H1 (cell line): ENCODE measurements at regions not wholly inside any gene's neighbourhood (a gene's known extent, or its start where the extent isn't known, plus 50 kb on each side); places are given as distances from the start of the nearest gene placed in this dataset.

Experiments used
- CTCF ChIA-PET: fragments of 300-600 bp; sonication (Branson Sonifier 250); formaldehyde crosslinking; loops from one replicate; lab custom pipeline; 2021; ENCODE audit not compliant: partially characterized antibody; lab: Charles Lee
- POLR2A ChIA-PET: fragments of 300-600 bp; sonication (Branson Sonifier 250); formaldehyde crosslinking; loops from one replicate; lab custom pipeline; 2021; ENCODE audit warnings: inconsistent platforms; ENCODE audit not compliant: partially characterized antibody; lab: Charles Lee
- DNase-seq, 2 experiments: peaks; one replicate each; pipeline versions ENCODE4 v3.0.0 to v3.0.0-alpha.2; 2010 to 2022; ENCODE audit warnings: low spot score in 2 of 2, low read depth in 1 of 2, mixed read lengths in 1 of 2
- FAIRE-seq: peaks from 2 replicates; lab custom pipeline; 2011; peaks lifted over from hg19 to GRCh38; lab: Jason Lieb, UNC
- H2AFZ ChIP-seq: 2 replicates; pipeline ENCODE4 v1.8.1; 2012; ENCODE audit warnings: low read length, inconsistent platforms
- H2AK5ac ChIP-seq: 2 replicates; pipeline ENCODE4 v1.6.1; 2013; ENCODE audit warnings: low read depth, low read length
- H2BK120ac ChIP-seq: replicated peaks from 2 replicates; pipeline ENCODE3; 2013; ENCODE audit warnings: low read depth, low read length, inconsistent platforms
- H2BK12ac ChIP-seq: 2 replicates; pipeline ENCODE4 v1.6.1; 2013; ENCODE audit warnings: low read depth, low read length
- H2BK15ac ChIP-seq: 2 replicates; pipeline ENCODE4 v1.6.1; 2013; ENCODE audit warnings: low read length
- H2BK20ac ChIP-seq: 2 replicates; pipeline ENCODE4 v1.6.1; 2013; ENCODE audit warnings: low read length
- H2BK5ac ChIP-seq: 2 replicates; pipeline ENCODE4 v1.6.1; 2013; ENCODE audit warnings: low read depth, low read length
- H3K14ac ChIP-seq: 2 replicates; pipeline ENCODE4 v1.6.1; 2013; ENCODE audit warnings: inconsistent platforms; ENCODE audit not compliant: insufficient read length
- H3K18ac ChIP-seq: 2 replicates; pipeline ENCODE4 v1.6.1; 2013; ENCODE audit warnings: low read length; ENCODE audit errors: extremely low read depth
- H3K23ac ChIP-seq: 2 replicates; pipeline ENCODE4 v1.6.1; 2013; ENCODE audit warnings: inconsistent platforms; ENCODE audit not compliant: insufficient read length
- H3K23me2 ChIP-seq: 2 replicates; pipeline ENCODE4 v1.6.1; 2013; ENCODE audit warnings: low read depth, low read length
- H3K27ac ChIP-seq: 2 replicates; pipeline ENCODE4 v1.6.1; 2011; ENCODE audit warnings: low read depth, low read length, inconsistent platforms
- H3K27me3 ChIP-seq, 4 experiments: replicated peaks in 1 of 4; 1 replicate in 1 of 4; 2 replicates in 3 of 4; pipeline versions ENCODE4 v1.6.1 to v1.8.1; 2011 to 2013; ENCODE audit warnings: low read length in 3 of 4, mild to moderate bottlenecking in 3 of 4, inconsistent platforms in 2 of 4, mixed read lengths in 2 of 4, moderate library complexity in 1 of 4; ENCODE audit not compliant: control insufficient read depth in 3 of 4, insufficient read depth in 3 of 4; ENCODE audit errors: extremely low read depth in 1 of 4
- H3K36me3 ChIP-seq, 4 experiments: 2 replicates each; pipeline versions ENCODE4 v1.6.1 to v1.8.1; 2011 to 2013; ENCODE audit warnings: mild to moderate bottlenecking in 4 of 4, low read length in 3 of 4, moderate library complexity in 2 of 4, control low read depth in 1 of 4, inconsistent platforms in 1 of 4; ENCODE audit not compliant: insufficient read depth in 4 of 4, control insufficient read depth in 2 of 4
- H3K4ac ChIP-seq: replicated peaks from 2 replicates; pipeline ENCODE3; 2013; ENCODE audit warnings: low read length, low read depth, mixed read lengths, inconsistent platforms; ENCODE audit not compliant: insufficient read length
- H3K4me1 ChIP-seq, 4 experiments: replicated peaks in 1 of 4; 1 replicate in 1 of 4; 2 replicates in 3 of 4; pipeline versions ENCODE4 v1.6.1 to v1.8.1; 2011 to 2013; ENCODE audit warnings: low read length in 3 of 4, inconsistent platforms in 2 of 4, mixed read lengths in 1 of 4; ENCODE audit not compliant: insufficient read depth in 4 of 4, control insufficient read depth in 3 of 4
- H3K4me2 ChIP-seq, 2 experiments: 2 replicates each; pipeline versions ENCODE4 v1.6.1 to v1.8.1; 2011 to 2013; ENCODE audit warnings: low read depth in 2 of 2, low read length in 2 of 2, control low read depth in 1 of 2, inconsistent platforms in 1 of 2, mild to moderate bottlenecking in 1 of 2; ENCODE audit not compliant: insufficient read depth in 1 of 2
- H3K4me3 ChIP-seq, 4 experiments: fragments of 200-600, 300-600 bp in 1 of 4; sonication (generic), shearing (Covaris generic), sonication (Bioruptor Twin) in 1 of 4; 2 replicates each; pipeline versions ENCODE4 v1.5.1 to v1.8.1; 2011 to 2016; ENCODE audit warnings: low read length in 4 of 4, low read depth in 3 of 4, control low read depth in 2 of 4, inconsistent platforms in 2 of 4, mild to moderate bottlenecking in 2 of 4, mixed read lengths in 1 of 4, moderate library complexity in 1 of 4; ENCODE audit not compliant: insufficient read depth in 2 of 4; ENCODE audit errors: extremely low read depth in 1 of 4
- H3K56ac ChIP-seq: replicated peaks from 2 replicates; pipeline ENCODE3; 2013; ENCODE audit warnings: low read depth, mild to moderate bottlenecking, mixed read lengths, low read length, inconsistent platforms; ENCODE audit not compliant: insufficient read length
- H3K79me1 ChIP-seq: 2 replicates; pipeline ENCODE4 v1.6.1; 2013; ENCODE audit warnings: low read depth, low read length, control low read depth
- H3K79me2 ChIP-seq, 2 experiments: 2 replicates each; pipeline versions ENCODE4 v1.6.1 to v1.8.1; 2012 to 2013; ENCODE audit warnings: low read length in 2 of 2, mild to moderate bottlenecking in 2 of 2, inconsistent platforms in 1 of 2; ENCODE audit not compliant: insufficient read depth in 2 of 2, control insufficient read depth in 1 of 2
- H3K9ac ChIP-seq, 4 experiments: replicated peaks in 1 of 4; 1 replicate in 1 of 4; 2 replicates in 3 of 4; pipeline versions ENCODE4 v1.6.1 to v1.8.1; 2011 to 2013; ENCODE audit warnings: low read depth in 3 of 4, low read length in 3 of 4, control low read depth in 2 of 4, mild to moderate bottlenecking in 2 of 4, moderate library complexity in 2 of 4, inconsistent platforms in 1 of 4; ENCODE audit errors: extremely low read depth in 1 of 4
- H3K9me3 ChIP-seq, 2 experiments: 2 replicates each; pipeline versions ENCODE4 v1.6.1 to v1.8.1; 2012 to 2013; ENCODE audit warnings: mild to moderate bottlenecking in 2 of 2, moderate library complexity in 2 of 2, control low read depth in 1 of 2, inconsistent platforms in 1 of 2, low read depth in 1 of 2, low read length in 1 of 2, mixed read lengths in 1 of 2; ENCODE audit not compliant: insufficient read depth in 2 of 2
- H4K20me1 ChIP-seq, 2 experiments: replicated peaks in 1 of 2; 2 replicates each; pipeline versions ENCODE3 to v1.8.1; 2011 to 2013; ENCODE audit warnings: inconsistent platforms in 2 of 2, low read length in 2 of 2, mild to moderate bottlenecking in 1 of 2; ENCODE audit not compliant: insufficient read depth in 2 of 2, control insufficient read depth in 1 of 2
- H4K5ac ChIP-seq: 2 replicates; pipeline ENCODE4 v1.6.1; 2013; ENCODE audit warnings: low read length, low read depth, mixed read lengths, inconsistent platforms; ENCODE audit not compliant: insufficient read length
- H4K8ac ChIP-seq: 2 replicates; pipeline ENCODE4 v1.8.0; 2013; ENCODE audit warnings: mild to moderate bottlenecking, moderate library complexity, low read length, inconsistent platforms; ENCODE audit not compliant: insufficient read depth; ENCODE audit errors: extremely low read depth
- H4K91ac ChIP-seq: replicated peaks from 2 replicates; pipeline ENCODE3; 2013; ENCODE audit warnings: low read length, mixed read lengths, inconsistent platforms; ENCODE audit not compliant: insufficient read length
- BRCA1 ChIP-seq: IDR thresholded peaks from 2 replicates; pipeline ENCODE4 v1.6.1; 2012; ENCODE audit warnings: low read depth, low read length, improper control_type of control experiment
- CBX5 ChIP-seq: fragments of 300-800, 300-1000 bp; sonication (generic); IDR thresholded peaks from 2 replicates; pipeline ENCODE4 v1.7.1; 2016; ENCODE audit warnings: antibody characterized with exemption, low read length, low read depth
- CHD2 ChIP-seq: IDR thresholded peaks from 2 replicates; pipeline ENCODE4 v1.6.1; 2012; ENCODE audit warnings: low read length, improper control_type of control experiment
- CTCF ChIP-seq, 3 experiments: IDR thresholded peaks; 1 replicate in 2 of 3; 2 replicates in 1 of 3; pipeline versions ENCODE4 v1.5.1 to v1.6.1; 2011; ENCODE audit warnings: low read length in 3 of 3, mild to moderate bottlenecking in 3 of 3, inconsistent platforms in 2 of 3, low read depth in 1 of 3, moderate library complexity in 1 of 3; ENCODE audit not compliant: insufficient read depth in 1 of 3; ENCODE audit errors: control extremely low read depth in 1 of 3
- MAFK ChIP-seq: IDR thresholded peaks from 2 replicates; pipeline ENCODE4 v1.6.1; 2012; ENCODE audit warnings: low read depth, mild to moderate bottlenecking, improper control_type of control experiment, low read length
- RFX5 ChIP-seq: IDR thresholded peaks from 2 replicates; pipeline ENCODE4 v1.6.1; 2011; ENCODE audit warnings: low read depth, low read length, improper control_type of control experiment, borderline replicate concordance
- SIN3A ChIP-seq, 2 experiments: IDR thresholded peaks in 1 of 2; conservative IDR thresholded peaks in 1 of 2; 2 replicates each; pipeline ENCODE4 v1.6.1; 2011 to 2012; ENCODE audit warnings: low read length in 2 of 2, improper control_type of control experiment in 1 of 2, low read depth in 1 of 2, mild to moderate bottlenecking in 1 of 2
- SP1 ChIP-seq: IDR thresholded peaks from 2 replicates; pipeline ENCODE4 v1.6.1; 2011; ENCODE audit warnings: low read depth, low read length
- SUZ12 ChIP-seq: fragments of 200-600 bp; sonication (generic); IDR thresholded peaks from 2 replicates; pipeline ENCODE4 v1.6.1; 2012; ENCODE audit warnings: mild to moderate bottlenecking, inconsistent platforms, low read length, moderate library complexity, mixed read lengths
- TCF12 ChIP-seq: IDR thresholded peaks from 2 replicates; pipeline ENCODE4 v1.6.1; 2011; ENCODE audit warnings: low read depth, mild to moderate bottlenecking, low read length
- USF2 ChIP-seq: IDR thresholded peaks from 2 replicates; pipeline ENCODE4 v1.6.1; 2011; ENCODE audit warnings: low read length, improper control_type of control experiment
- YY1 ChIP-seq: IDR thresholded peaks from 2 replicates; pipeline ENCODE4 v1.6.1; 2011; ENCODE audit warnings: low read depth, mild to moderate bottlenecking, low read length

GRCh38 chr3:31354373-31354772 is 178.4 kb upstream of the STT3B start:
- ChIA-PET CTCF (no interaction called here), POLR2A (no interaction called here)
- peaks cover 0 to 3% (median 0%) of the 10 kb centered on the region in 4 experiments; a peak in 1 of 7 replicates for H3K4me1 ChIP-seq
- H2BK20ac ChIP-seq: no peak overlapping the region
- H3K79me2 ChIP-seq: no peaks in the 10 kb centered on the region
- FAIRE-seq: no peak
- no peak overlapping the region for H3K27ac ChIP-seq
- no peak overlapping the region for H2BK120ac ChIP-seq
- H3K23me2 ChIP-seq: no peaks in the 10 kb centered on the region
- no peak overlapping the region for H2AFZ ChIP-seq
- no peak overlapping the region for H4K91ac ChIP-seq
- H4K20me1 ChIP-seq: no peaks in the 10 kb centered on the region
- H3K56ac ChIP-seq: no peak overlapping the region
- TF ChIP-seq TCF12: no peak
- TF ChIP-seq CTCF (IDR thresholded peaks at IDR 0.05; ENCODE audit: control extremely low read depth in 1 of 3, insufficient read depth in 1 of 3, low read depth in 1 of 3, low read length in 3 of 3): no peak
- TF ChIP-seq SIN3A (conservative IDR thresholded peaks at IDR 0.05 in 1 of 2, IDR thresholded peaks at IDR 0.05 in 1 of 2; ENCODE audit: low read depth in 1 of 2, low read length in 2 of 2): no peak
- TF ChIP-seq SP1: no peak
- TF ChIP-seq MAFK: no peak
- TF ChIP-seq YY1: no peak
- TF ChIP-seq BRCA1: no peak
- TF ChIP-seq CHD2: no peak
- TF ChIP-seq RFX5: no peak
- TF ChIP-seq USF2: no peak
- TF ChIP-seq SUZ12: no peak
- TF ChIP-seq CBX5: no peak
- H2AK5ac ChIP-seq: no peak overlapping the region
- DNase-seq: no peak
- no peak overlapping the region for H3K4me2 ChIP-seq
- no peak overlapping the region for H4K5ac ChIP-seq
- no peak overlapping the region for H2BK15ac ChIP-seq
- H3K4ac ChIP-seq: no peak overlapping the region
- H2BK5ac ChIP-seq: no peak overlapping the region
- no peak overlapping the region for H3K14ac ChIP-seq
- H3K23ac ChIP-seq: no peak overlapping the region
- no peaks in the 10 kb centered on the region for H3K9me3 ChIP-seq
- H3K27me3 ChIP-seq: no peaks in the 10 kb centered on the region
- no peaks in the 10 kb centered on the region for H3K79me1 ChIP-seq
- no peak overlapping the region for H2BK12ac ChIP-seq
- no peak overlapping the region for H3K4me3 ChIP-seq
- no peak overlapping the region for H4K8ac ChIP-seq
- no peak overlapping the region for H3K18ac ChIP-seq
- H3K9ac ChIP-seq: no peak overlapping the region
- H3K36me3 ChIP-seq: no peaks in the 10 kb centered on the region; a peak in 1 of 8 replicates
